Breast epithelium (tissue), 3 donors: ENCODE measurements at regions not wholly inside any gene's neighbourhood (a gene's known extent, or its start where the extent isn't known, plus 50 kb on each side); places are given as distances from the start of the nearest gene placed in this dataset.

Experiments used
- CTCF ChIP-seq, 3 donors: fragments of 450-650 bp; IDR thresholded peaks; one replicate each; pipeline ENCODE4 v1.5.1; 2016 to 2017; ENCODE audit warnings: antibody characterized with exemption in 3 of 3, mild to moderate bottlenecking in 3 of 3, moderate library complexity in 3 of 3
- POLR2A ChIP-seq: fragments of 450-650 bp; IDR thresholded peaks from one replicate; pipeline ENCODE4 v1.6.1; 2016; ENCODE audit warnings: antibody characterized with exemption, mild to moderate bottlenecking, moderate library complexity
- POLR2AphosphoS5 ChIP-seq, 3 donors: sonication (generic); formaldehyde crosslinking; IDR thresholded peaks; one replicate each; pipeline ENCODE4 v1.6.1; 2017; ENCODE audit warnings: antibody characterized with exemption in 3 of 3

DNA sequence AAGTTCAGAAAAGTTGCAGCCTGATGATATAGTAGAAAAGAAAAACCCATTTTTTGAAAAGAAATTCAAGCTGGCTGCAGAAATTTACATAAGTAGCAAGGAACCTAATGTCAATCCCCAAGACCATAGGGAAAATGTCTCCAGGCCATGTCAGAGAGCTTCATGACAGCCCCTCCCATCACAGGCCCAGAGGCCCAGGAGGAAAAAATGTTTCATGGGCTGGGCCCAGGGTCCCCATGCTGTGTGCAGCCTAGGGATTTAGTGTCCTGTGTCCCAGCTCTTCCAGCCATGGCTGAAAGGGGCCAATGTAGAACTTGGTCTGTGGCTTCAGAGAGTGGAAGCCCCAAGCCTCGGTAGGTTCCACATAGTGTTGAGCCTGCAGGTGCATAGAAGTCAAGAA, 220.3 kb downstream of the CSNK1G3 start:
- TF ChIP-seq CTCF (IDR thresholded peaks at IDR 0.05) (no peak), POLR2A (no peak), POLR2AphosphoS5 (IDR thresholded peaks at IDR 0.05) (no peak)
